Stimulated activated CD8-positive, alpha-beta memory T cell treated with anti-CD3 and anti-CD28 coated beads, Interleukin-12 subunit alpha, Interleukin-12 subunit beta, amount 100 ng/mL, for 1 hour (primary cell): ENCODE measurements at regions not wholly inside any gene's neighbourhood (a gene's known extent, or its start where the extent isn't known, plus 50 kb on each side); places are given as distances from the start of the nearest gene placed in this dataset.

Source experiments
- DNase-seq: peaks from one replicate; pipeline ENCODE4 v3.0.0-alpha.2; 2020; ENCODE audit warnings: low read depth

DNA sequence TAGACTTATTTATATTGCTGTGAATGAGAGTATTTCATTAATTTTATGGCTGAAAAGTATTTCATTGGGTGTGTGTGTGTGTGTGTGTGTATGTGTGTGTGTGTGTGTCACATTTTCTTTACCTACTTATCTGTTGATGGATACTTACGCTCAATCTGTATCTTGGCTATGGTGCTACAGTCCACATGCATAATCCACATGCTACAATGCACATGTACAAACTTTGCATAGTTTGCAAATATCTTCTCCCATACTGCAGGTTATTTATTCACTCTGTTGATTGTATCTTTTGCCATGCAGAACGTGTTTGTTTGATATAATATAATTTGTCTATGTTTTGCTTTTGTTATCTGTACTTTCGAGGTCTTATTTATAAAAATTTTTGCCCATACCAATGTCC is 167.8 kb downstream of the RAB28 start:
- no peak for DNase-seq

DNA sequence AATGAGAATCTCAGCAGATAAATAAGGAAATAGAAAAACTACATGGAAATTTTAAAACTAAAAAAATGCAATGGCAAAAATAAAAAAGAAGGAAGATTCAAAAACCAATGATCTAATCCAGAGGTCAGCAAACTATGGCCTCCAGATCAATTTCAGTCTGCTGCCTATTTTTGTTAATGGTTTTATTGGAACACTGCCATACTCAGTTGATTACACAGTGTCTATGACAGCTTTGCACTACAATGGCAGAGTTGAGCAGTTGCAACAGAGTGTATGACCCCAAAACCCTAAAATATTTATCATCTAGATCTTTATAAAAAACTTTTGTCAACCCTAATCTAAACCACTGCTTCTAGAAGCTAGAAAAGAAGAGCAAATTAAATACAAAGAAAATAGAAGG is 170.3 kb downstream of the RAB28 start:
- DNase-seq: no peak

DNA sequence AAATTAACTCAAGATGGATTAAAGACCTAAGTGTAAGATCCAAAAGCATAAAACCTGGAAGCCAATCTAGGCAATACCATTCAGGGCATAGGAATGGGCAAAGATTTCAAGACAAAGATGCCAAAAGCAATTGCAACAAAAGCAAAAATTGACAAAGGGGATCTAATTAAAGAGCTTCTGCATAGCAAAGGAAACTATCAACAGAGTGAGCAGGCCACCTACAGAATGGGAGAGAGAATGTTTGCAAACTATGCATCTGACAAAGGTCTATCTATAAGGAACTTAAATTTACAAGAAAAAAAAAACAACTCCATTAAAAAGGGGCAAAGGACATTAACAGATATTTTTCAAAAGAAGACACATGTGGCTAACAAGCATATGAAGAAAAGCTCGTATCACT is 171.9 kb downstream of the RAB28 start:
- no peak for DNase-seq

DNA sequence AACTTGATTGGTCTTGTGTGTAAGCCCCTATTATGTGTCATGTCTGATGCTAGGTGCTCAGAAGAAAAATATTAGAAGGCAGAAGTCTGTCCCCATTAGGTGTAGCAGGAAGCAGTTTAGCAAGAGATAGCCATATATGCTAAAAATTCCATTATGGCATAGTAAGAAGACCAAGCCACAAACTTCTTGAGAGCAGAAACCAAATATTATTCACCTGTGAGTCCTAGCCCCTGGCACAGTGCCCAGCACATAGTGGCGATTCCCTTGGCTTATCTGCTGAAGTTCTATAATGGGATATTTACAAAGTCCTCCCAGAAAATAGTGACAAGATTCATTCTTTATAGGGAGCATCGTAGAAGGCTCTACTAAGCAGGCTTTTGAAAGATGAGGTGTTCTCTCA is 174.4 kb downstream of the RAB28 start:
- DNase-seq: no peak

DNA sequence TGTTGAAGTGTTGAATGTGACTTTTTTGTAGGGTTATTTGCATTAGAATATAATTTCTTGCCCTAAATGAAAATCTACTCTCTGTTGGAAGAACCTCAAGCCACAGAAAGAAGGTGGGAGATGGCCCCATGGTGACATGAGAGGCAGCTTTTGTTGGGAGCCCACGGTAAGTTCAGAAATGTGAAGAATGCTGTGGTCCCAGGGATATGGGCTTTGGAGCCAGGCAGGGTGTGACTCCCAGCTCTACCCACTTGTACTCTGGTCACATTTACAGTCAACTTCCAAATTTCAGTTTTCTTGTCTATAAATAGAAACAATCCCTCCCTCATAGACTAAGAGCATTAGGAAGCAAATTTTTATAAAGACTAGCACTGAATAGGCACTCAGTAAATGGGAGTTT is 177.8 kb downstream of the RAB28 start:
- DNase-seq: no peak

DNA sequence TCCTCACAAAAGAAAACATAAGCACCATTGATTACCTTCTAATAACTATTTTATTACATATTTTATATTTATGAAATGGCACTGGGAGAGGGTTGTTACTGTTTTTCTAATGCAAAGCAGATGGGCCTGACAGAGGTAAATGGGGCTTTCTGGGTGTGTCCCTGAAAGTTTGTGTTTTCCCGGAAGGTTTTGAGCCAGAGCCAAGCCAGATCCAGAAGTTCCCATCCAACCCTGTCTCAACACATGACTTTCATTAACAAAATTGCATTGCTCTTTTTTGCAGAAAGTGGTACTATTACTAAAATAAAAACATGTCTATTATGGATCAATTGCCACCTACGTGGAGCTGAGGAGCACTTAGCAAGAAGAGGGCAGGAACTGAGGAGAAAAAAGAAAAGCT is 181.3 kb downstream of the RAB28 start:
- no peak for DNase-seq

DNA sequence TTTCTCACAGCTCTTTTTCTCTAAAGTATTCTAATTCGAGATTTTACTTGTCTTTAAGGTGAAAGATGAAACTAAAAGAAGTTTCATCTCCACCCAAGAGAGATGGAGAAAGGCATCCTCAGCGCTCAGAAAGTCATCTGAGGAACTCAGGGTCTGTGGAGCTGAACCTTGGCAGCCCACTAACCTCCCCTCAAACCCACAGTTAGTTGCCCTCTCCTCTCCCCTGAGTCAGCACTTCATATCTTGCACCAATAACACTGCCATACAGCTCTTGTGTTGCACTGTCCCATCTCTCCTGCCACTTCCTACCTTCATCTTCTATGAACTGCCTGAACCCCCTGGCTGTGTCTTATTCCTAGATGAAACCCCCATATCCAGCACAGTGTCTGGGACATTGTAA is 184.8 kb downstream of the RAB28 start:
- no peak for DNase-seq

DNA sequence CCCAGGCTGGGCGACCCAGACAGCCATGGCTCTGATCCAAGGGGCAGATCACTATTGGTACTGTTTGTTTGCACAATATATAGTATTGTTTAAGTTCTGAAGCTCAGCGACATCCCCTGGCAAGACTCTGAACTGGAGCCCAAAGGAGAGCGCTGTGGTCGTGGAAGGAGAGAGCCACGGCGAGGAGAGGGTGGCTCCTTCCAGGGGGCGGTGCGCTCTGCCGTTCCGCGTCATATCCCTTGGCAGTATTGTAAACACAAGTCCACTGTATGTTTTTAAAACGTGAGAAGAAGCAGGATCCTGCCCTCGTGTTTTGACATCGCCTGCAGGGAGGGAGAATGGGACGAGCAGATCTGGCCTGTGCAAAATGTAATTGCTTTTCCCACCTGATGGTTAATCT is 185.5 kb downstream of the RAB28 start:
- DNase-seq: no peak

DNA sequence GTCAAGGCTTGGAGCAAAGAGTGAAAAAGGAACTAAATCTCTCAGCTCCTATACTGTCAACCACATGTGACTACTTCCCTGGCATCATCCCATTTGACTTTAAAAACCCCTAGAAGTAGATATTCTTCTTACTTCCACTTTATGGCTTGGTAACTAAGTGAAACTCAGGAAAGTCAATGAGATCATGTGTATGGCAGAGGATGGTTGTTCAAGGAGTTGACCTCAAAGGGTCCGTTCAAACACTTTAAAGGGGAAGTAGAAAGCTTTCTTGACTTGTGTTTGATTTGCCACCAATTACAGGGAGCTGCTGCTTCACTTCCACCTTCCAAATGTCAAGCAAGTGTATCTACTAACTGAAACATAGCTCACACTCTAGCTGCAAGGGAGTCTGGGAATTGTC is 187.2 kb downstream of the RAB28 start:
- no peak for DNase-seq

DNA sequence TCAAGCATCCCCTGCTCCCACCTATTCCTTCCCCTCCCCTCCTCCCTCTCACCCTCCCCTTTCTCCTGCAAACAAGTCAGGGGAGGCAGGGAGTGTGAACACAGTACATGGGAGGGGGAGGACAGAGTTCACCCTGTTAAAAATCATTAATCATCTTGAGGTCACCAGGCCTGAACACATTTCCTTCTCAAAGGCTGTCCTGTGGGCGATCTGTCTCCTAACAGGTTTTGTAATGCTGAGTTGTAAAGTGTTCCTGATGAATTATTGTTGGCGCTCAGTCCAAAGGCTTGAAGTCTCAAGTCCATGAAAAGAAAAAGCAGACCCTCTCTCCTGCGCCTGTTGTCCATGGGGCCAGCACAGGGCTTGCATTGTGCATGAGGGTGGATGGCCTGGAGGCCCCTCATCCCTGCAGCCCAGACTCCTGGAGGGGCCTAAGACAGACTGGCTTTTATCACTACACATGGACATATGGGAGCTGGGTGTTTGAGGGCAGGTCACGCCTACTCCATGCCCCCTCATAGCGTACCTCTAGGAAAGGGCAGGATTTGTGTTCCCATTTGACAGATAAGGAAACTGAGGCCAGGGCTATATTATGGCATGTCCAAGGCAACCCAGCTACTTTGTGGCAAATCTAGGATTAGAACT is 189.1 kb downstream of the RAB28 start:
- no peak for DNase-seq

DNA sequence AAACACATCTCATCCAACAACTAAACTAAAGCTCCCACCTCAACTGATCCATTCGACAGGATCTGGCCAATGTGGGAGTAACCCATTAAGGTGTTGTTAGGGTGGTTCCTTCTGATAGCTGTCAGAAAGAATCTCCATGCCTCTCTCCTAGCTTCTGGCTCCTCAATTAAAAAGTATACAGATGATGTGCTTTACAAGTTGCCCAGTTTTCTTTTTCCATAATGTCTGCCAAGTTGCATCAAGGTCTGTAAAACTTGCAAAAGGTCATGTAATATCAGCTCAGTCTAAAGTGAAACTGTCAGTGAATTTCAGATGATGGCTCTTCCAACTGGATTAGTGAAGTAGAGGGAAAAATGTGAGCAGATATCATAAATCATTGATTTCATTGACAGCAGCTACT is 191.8 kb downstream of the RAB28 start:
- no peak for DNase-seq

DNA sequence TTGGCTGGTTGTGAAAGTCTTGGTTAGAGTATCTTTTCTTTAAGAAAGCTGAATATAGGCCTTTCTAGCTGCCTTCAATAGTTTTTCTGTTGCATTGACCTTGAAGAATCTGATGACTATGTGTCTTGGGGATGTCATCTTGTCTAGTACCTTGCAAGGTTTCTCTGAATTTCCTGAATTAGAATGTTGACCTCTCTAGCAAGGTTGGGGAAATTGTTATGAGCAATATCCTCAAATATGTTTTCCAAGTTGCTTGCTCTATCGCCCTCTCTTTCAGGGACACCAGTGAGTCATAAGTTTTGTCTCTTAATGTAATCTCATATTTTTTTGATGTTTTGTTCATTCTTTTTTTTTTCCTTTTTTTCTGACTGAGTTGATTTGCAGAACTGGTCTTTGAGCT is 194.7 kb downstream of the RAB28 start:
- no peak for DNase-seq

DNA sequence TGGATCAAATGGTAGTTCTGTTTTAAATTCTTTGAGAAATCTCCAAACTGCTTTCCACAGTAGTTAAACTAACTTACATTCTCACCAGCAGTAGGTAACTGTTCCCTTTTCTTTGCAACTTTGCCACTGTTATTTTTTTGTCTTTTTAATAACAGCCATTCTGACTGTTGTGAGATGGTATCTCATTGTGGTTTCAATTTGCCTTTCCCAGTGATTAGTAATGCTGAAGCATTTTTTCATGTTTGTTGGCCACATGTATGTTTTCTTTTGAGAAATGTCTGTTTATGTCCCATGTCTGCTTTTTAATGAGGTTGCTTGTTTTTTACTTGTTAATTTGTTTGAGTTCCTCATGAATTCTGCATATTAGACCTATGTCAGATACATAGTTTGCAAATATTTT is 198.8 kb downstream of the RAB28 start:
- no peak for DNase-seq

DNA sequence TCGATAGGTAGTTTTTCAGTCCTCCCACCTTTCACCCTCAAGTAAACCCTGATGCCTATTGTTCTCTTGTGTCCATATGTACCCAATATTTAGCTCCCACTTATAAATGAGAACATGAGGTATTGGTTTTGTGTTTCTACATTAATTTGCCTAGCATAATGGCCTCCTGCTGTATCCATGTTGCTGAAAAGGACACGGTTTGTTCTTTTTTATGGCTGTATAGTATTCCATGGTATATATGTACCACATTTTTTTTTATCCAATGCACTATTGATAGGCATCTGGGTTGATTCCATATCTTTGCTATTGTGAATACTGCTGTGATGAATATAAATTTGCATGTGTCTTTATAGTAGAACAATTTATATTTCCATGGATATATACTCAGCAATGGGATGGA is 199.2 kb downstream of the RAB28 start:
- no peak for DNase-seq

DNA sequence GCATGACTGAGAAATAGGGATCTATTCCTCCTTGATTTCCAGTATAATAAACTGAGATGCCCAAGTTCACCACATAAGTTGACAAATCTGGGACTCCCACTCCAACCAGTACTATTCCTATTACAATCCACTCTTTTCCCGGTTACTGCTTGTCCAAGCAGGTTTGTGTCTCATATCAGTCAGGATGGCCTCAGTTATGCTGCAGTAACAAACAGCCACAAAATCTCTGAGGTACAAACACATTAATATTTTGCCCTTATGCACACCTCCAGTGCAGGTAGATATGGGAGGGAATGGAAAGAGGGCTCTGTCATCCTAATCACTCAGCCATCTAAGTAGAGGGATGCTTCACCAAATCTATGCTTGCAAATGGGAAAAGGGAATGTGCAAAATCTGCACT is 207.8 kb downstream of the RAB28 start:
- DNase-seq: no peak

DNA sequence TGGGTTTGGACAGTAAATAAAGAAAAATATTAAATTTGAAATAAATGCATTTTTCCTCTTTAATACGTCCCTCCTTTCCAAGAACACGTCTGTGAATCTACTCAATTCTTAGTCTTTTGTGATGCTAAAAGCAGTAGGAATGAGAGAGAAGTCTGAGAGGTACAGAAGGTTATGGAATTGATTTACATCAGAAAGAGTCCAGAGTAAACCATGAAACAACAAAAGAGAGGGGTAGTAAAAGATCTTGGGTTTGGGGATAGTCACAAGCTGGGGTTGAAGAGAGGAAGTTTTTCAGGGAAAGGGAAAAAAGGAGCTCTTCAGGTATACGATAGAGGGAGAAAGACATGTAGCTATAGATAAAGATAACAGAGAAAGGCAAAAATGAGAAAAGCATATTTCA is 215.4 kb downstream of the RAB28 start:
- no peak for DNase-seq

DNA sequence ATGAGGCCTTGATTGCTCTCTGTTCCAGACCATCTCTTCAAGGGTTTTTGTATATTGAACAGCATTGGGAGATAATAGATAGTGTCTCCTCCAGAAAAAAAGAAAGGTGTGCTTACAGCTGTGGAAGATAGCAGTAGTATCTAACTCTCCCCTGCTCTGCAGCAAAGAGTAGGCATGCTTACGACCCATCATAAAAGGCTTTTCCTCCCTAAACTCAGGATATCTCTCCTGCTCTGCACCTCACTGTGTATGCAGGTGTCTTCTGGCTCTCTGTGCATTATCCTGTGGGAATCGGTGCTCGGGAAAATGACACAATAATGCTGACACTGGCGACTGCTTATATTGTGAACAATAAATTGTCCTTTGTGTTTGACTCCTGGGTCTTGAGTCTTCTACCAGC is 216.0 kb downstream of the RAB28 start:
- no peak for DNase-seq

DNA sequence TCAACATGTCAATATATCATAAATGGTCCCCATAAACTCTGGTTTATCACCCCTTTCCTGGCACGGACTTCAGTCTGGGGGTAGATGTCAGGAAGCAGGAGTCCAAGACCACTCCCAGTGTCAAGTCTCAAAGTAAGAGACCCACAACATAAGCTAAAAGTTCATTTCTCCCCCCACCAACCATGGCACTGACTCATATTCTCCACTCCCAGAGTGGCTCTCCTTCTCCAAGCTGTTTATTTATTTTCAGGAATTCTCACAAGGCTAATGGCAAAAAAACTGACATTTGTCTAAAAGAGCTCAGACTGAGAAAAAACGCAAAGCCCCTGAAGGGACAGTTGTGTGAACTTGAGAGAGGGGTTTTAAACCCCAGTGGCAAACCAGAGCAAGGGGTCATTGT is 217.0 kb downstream of the RAB28 start:
- no peak for DNase-seq

DNA sequence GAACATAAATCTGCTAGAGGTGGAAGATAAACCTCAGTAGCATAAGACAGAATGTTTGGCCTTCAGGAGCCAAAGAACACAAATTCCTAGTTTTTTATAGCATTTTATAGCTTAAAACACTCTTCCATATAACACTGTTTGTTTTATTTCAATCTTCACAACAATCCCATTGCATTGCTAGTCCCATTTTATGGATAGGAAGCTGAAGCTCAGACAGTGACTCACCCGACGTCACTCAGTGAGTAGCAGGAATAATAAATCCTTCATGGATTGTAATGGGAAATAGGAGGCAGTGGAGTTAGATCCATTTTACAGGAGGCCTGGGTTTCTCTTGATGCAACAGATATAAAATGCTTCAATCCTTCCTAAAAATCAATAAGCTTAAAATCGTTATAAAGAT is 217.5 kb downstream of the RAB28 start:
- no peak for DNase-seq

DNA sequence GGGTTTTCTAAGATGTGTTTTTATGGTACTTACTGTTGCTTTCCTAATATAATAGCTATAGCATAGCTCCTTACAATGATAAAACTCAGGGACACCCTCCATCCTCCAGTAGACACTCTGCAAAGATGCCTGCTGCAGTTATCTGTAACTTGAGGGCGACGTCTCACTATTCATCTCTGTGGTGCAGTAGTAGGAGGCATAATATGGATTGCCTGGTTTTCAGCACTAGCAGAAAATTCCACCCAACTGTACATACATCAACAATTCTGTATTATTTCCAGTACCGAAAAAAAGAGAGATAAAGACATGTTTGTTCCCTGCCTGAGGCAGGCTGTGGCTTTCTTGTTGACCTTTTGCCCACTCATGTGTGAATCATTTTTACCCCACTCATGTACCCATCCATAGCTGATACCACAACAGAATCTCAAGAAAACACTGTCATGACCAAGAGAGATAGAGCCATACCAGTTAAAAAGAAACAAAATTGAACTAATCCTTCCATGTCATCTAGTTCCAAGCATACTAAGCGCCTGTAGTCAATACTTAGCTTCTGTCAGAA is 220.1 kb downstream of the RAB28 start:
- no peak for DNase-seq

DNA sequence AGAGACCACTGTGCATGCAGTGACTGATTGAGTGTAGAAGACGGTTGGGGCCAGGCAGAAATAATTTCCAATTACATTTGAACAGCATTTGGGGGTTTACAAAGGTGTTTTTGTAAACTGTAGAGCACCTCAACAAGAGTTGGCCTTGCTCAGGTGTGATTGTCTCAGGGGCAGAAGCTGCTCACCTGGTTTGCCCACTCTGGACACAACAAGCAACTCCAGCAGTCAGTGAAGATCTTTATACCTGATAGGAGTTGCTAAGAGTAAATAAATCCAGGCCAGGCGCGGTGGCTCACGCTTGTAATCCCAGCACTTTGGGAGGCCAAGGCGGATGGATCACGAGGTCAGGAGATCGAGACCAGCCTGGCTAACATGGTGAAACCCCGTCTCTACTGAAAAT is 221.3 kb downstream of the RAB28 start:
- no peak for DNase-seq

DNA sequence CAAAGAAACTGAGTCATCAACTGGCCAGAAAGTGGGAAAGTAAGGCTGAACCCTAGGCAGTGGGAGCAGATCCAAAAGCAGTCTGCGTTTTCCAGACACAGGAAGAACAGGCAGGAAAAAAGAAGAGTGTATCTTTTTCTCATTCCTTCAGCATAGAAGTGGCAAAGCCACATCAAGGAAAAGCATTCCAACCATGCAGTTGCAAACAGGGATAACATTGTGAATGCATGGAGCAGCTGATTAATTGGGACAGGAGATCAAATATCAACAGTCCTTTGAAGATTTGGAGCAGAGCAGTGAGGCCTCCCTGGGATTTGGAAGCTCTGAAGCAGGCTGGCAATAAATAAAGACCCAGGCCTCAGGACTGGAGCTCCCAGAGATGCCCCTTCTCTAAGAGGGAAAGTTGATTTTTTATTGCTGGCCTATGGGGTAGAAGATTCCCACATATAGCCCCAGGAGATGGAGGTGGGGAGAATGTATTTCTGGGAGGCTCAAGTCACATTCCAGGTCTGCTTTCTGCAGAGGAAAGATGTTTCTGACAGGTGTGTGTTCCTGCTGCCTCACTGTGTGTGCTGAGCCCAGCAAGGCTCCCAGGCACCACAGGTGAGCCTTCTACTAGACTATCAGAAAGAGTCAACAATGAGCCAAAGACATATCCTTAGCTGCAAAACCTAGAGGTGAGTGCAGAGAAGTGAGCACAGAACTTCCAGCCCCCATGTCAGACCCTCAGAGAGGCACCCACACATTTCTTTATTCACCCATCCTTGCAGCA is 222.5 kb downstream of the RAB28 start:
- no peak for DNase-seq

DNA sequence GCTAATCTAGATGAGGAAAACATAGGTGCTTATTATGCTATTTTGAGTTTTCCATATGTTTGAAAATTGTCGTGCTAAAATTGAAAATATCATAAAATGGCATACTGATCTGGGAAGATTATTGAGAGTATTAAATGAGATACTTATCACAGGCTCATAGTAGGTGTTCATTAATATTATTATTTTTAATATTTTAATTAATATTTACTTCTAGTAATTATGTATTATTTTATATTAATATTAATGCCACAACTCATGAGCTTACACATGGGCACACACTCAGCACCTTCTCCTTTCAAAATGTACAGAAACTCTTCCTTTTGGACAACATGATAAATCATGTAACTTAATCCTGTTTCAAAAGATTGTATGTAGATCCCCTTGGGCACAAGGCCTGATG is 223.6 kb downstream of the RAB28 start:
- no peak for DNase-seq

DNA sequence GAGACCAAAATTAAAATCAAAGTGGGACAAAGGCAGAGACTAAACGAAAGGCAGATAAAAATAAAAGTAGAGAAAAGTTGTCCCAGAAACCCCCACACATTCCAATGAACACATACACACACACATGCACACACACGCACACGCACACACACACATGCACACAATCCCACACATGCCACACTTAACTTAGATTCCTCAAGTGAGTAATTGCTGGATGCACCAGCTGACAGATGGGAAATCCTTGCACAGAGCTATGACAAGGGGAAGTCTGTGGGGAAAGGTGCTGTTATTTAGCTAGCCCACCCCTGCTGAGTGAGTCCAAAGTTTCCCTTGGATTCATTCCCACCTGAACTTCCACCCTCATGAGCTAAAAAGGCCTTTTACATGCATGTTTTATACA is 233.9 kb downstream of the RAB28 start:
- DNase-seq: no peak
